HG03378 (cell line): ENCODE measurements at regions not wholly inside any gene's neighbourhood (a gene's known extent, or its start where the extent isn't known, plus 50 kb on each side); places are given as distances from the start of the nearest gene placed in this dataset.

Experiments used
- ATAC-seq: cut with Tn5 transposase; IDR thresholded peaks from one replicate; pipeline ENCODE4 v1.9.1; 2021; ENCODE audit warnings: mild to moderate bottlenecking, moderate library complexity; ENCODE audit not compliant: unreplicated experiment

- ATAC-seq, result no peak
These were observed 718.8 kb upstream of the SOX9 start for GRCh38 chr17:71402007-71402406.

DNA sequence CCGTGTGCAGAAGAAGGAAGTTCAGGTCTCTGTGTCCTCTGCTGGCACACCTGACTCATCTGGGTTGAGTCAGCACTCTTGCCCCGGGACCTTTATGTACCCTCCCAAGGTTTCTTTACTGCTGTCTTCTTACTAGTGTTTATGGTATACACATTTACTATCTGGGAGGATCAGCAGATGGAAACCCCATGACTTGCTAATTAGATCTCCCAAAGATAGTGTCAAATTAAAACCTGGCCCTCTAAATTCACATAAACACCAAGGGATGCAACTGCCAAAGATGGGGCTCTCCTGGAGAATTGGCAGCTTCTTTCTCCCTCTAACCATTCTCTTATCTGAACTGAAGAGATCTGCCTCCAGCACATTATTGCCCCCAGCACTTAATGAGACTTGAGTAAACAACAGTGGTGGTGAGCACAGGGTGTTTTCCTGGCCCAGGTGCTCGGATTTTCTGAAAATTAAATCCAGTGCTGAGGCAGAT lies 718.1 kb upstream of the SOX9 start:
- no peak for ATAC-seq

DNA sequence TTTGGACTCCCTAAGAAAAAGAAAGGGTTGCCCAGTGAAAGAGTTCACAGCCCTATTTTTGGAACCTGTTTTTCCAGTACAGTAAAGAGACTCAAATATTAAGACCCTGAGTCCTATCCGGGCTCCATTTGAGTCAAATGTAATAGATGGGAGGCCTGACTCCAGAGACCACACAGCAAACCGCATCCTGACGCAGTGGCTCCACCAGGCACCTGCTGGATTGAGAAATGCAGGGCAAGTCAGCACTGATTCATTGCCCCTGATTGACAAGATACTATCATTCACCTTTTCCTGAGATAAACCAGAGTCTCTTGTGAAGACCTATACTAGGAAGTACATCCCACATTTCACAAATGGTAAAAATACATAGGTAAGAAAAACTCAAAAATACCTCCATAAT lies 715.7 kb upstream of the SOX9 start:
- ATAC-seq, result no peak

- ATAC-seq, result no peak
These were observed 712.8 kb upstream of the SOX9 start for GRCh38 chr17:71407981-71408380.

- ATAC-seq, result no peak
These were observed 711.7 kb upstream of the SOX9 start for GRCh38 chr17:71409137-71409536.

DNA sequence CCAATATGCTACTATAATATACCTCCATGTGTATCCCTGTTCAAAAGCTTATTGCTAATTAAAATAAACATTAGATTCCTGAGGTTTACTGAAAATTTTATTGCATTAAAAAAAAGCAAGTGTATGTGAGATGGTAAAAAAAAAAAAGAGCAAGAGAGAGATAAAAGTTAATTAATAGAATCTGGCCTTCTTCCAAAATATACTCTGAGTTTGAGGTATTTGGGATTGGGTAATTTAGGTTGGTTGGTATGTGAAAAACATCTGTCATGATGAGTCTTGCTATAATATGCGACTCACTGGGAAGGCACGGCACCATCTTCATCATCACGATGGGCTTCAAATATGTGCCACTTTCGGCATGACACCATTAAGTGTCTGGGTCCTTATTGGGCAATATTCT lies 711.1 kb upstream of the SOX9 start:
- no peak for ATAC-seq

- ATAC-seq, result no peak
These were observed 708.0 kb upstream of the SOX9 start for GRCh38 chr17:71412803-71413202.

DNA sequence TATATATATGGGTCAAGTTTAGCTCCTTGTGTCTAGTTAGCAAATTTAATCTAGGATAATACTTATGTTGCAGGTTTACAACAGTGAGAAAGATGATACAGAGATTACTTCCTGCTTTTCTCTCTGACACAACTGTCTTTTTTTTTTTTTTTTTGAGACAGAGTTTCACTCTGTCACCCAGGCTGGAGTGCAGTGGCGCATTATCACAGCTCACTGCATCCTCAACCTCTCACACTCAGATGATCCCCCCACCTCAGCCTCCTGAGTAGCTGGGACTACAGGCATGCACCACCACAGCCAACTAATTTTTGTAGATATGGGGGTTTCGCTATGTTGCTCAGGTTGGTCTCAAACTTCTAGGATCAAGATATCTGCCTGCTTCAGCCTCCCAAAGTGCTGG lies 706.9 kb upstream of the SOX9 start:
- ATAC-seq, result no peak

DNA sequence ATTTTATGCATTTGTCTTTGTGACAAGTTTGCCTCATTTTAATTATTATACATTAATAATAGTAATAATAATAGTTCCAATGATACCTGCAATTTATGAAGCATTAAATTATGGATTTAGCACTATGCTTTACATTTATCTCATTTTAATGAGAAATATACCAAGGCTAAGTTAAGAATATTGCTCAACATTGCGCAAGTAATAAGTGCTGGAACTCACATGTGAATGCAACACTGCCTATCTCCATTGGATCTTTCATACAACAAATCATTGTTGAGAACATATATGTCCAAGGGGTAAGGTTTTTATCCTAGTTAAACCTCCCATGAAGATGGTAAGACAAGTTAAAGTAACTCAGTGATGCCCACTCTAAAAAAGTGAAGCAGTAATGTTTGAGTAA lies 703.7 kb upstream of the SOX9 start:
- ATAC-seq, result no peak

- no peak for ATAC-seq
These were observed 697.9 kb upstream of the SOX9 start for GRCh38 chr17:71422968-71423367.

- ATAC-seq, result no peak
These were observed 696.8 kb upstream of the SOX9 start for GRCh38 chr17:71423871-71424546.

DNA sequence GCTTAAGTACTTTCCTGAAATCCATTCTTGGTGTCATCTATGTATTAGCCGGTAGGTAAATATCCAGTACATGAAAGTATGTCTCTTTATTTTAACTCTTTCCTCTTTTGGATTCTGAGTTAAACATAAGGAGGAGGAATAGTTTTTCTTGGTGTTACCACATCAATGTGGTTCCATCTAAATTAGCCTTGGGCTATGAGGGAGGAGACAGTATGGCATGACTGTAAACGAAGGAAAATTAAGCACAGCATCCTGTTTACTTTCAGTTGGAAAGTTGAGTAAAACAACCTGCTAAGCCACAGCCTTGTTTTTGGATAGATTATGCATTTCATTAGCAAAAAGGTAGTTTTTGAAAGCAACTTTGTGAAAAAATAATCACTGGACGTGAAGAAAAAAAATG lies 693.0 kb upstream of the SOX9 start:
- no peak for ATAC-seq

- ATAC-seq, result no peak
These were observed 691.9 kb upstream of the SOX9 start for GRCh38 chr17:71428897-71429296.

- ATAC-seq, result no peak
These were observed 690.5 kb upstream of the SOX9 start for GRCh38 chr17:71430281-71430680.

- no peak for ATAC-seq
These were observed 689.7 kb upstream of the SOX9 start for GRCh38 chr17:71431146-71431545.

DNA sequence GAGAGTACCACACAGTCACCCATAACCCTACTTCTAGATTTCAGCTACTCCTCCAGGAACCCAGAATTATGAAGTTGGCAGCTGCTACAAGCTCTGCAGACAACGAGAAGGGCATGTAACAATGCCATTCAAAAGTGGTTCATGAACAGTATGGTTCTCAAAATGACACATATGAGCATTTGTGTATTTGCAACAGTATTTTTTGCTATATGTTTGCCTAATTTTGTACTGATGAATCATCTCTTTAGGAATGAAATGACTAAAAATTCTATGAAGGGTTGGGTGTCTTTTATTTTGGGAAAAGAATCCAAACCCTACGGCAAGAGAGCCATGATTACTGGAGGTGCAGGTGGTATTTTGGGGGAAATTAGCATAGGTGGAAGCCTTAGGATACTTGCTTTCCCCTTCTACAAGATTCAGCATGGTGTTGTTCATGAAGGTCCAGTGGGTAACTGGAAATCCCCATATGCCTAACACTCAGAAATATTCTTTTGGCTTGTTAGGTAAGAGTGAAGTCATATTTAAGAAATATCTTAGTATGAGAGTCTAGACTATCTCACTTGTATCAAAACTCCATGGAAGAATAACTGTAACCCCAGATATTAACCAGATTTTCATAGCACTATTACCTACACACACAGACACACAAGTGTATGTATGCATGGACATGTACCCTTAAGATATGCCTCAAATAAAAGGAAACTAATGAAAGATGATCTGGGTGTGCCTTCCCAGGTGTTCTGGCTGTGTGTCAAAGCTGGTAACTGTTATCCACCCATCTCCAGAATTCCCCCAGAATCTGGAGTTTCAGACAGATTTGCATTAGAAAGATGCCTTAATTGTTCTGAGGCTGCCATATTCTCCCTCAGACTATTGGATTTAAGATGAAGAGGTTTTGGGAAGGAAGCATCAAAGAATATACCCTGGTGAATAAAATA lies 688.2 kb upstream of the SOX9 start:
- no peak for ATAC-seq

GRCh38 chr17:71434716-71435115 lies 686.1 kb upstream of the SOX9 start:
- ATAC-seq, result no peak

DNA sequence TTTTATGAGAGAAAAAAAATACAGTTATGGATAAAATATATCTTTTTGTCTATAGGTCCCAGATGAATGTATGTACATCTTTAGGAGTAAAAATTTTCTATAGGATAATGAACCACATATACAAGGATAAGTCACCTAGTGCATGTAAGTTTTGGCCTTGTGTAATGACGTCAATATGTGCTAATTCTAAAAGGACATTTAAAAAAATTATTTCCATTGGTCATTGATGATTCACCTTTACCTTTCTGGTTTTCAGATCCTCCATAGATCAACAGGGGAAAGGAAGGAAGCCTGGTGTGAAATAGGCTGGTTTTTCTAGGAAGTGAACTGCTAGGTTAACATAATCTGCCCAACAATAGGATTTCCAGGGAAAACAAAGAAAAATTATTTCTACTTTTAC lies 684.3 kb upstream of the SOX9 start:
- no peak for ATAC-seq

- no peak for ATAC-seq
These were observed 683.7 kb upstream of the SOX9 start for GRCh38 chr17:71437166-71437565.

- ATAC-seq, result no peak
These were observed 682.1 kb upstream of the SOX9 start for GRCh38 chr17:71438631-71439146.

GRCh38 chr17:71440513-71440912 lies 680.3 kb upstream of the SOX9 start:
- no peak for ATAC-seq

- no peak for ATAC-seq
These were observed 679.7 kb upstream of the SOX9 start for GRCh38 chr17:71441098-71441497.
